HG03280 (cell line): ENCODE measurements at regions not wholly inside any gene's neighbourhood (a gene's known extent, or its start where the extent isn't known, plus 50 kb on each side); places are given as distances from the start of the nearest gene placed in this dataset.

Experiments
- ATAC-seq: cut with Tn5 transposase; IDR thresholded peaks from one replicate; pipeline ENCODE4 v1.9.1; 2021; ENCODE audit warnings: mild to moderate bottlenecking, moderate library complexity; ENCODE audit not compliant: unreplicated experiment

- no peak for ATAC-seq
These were observed 224.2 kb upstream of the DIO3 start for GRCh38 chr14:101337053-101337452.

- no peak for ATAC-seq
These were observed 220.7 kb upstream of the DIO3 start for GRCh38 chr14:101340556-101340955.

- no peak for ATAC-seq
These were observed 213.2 kb upstream of the DIO3 start for GRCh38 chr14:101347893-101348777.

GRCh38 chr14:101349108-101349507 lies 212.2 kb upstream of the DIO3 start:
- ATAC-seq, result no peak

- no peak for ATAC-seq
These were observed 211.3 kb upstream of the DIO3 start for GRCh38 chr14:101350021-101350420.

GRCh38 chr14:101350691-101351090 lies 210.6 kb upstream of the DIO3 start:
- no peak for ATAC-seq

- ATAC-seq, result no peak
These were observed 210.1 kb upstream of the DIO3 start for GRCh38 chr14:101351146-101351545.

GRCh38 chr14:101351769-101352168 lies 209.5 kb upstream of the DIO3 start:
- ATAC-seq, result no peak

GRCh38 chr14:101352567-101352966 lies 208.7 kb upstream of the DIO3 start:
- ATAC-seq, result no peak

- no peak for ATAC-seq
These were observed 207.9 kb upstream of the DIO3 start for GRCh38 chr14:101353422-101353821.

- ATAC-seq, result no peak
These were observed 206.6 kb upstream of the DIO3 start for GRCh38 chr14:101354726-101355125.

GRCh38 chr14:101355284-101355683 lies 206.0 kb upstream of the DIO3 start:
- no peak for ATAC-seq

GRCh38 chr14:101357038-101357437 lies 204.3 kb upstream of the DIO3 start:
- no peak for ATAC-seq

GRCh38 chr14:101357559-101358319 lies 203.6 kb upstream of the DIO3 start:
- ATAC-seq, result no peak

- ATAC-seq, result no peak
These were observed 202.8 kb upstream of the DIO3 start for GRCh38 chr14:101358320-101359125.

- no peak for ATAC-seq
These were observed 201.9 kb upstream of the DIO3 start for GRCh38 chr14:101359221-101360053.

- ATAC-seq, result no peak
These were observed 201.0 kb upstream of the DIO3 start for GRCh38 chr14:101360054-101360911.

- ATAC-seq, result no peak
These were observed 200.3 kb upstream of the DIO3 start for GRCh38 chr14:101361044-101361443.
